Keratinocyte (primary cell): ENCODE measurements at regions not wholly inside any gene's neighbourhood (a gene's known extent, or its start where the extent isn't known, plus 50 kb on each side); places are given as distances from the start of the nearest gene placed in this dataset.

Experiments used
- CTCF ChIP-seq, 3 experiments: IDR thresholded peaks in 1 of 3; conservative IDR thresholded peaks in 1 of 3; optimal IDR thresholded peaks in 1 of 3; 2 replicates in 2 of 3; 3 replicates in 1 of 3; pipeline versions ENCODE3 to v1.5.1; 2011; ENCODE audit warnings: low read length in 3 of 3, mild to moderate bottlenecking in 3 of 3, moderate library complexity in 2 of 3, control low read depth in 1 of 3, inconsistent platforms in 1 of 3; ENCODE audit not compliant: insufficient read depth in 2 of 3; ENCODE audit errors: extremely low read depth in 1 of 3
- EZH2 ChIP-seq: IDR thresholded peaks from one replicate; pipeline ENCODE4 v1.6.1; 2012; ENCODE audit warnings: inconsistent platforms, mild to moderate bottlenecking, low read length, moderate library complexity

GRCh38 chr9:73714294-73714693, 562.6 kb downstream of the ANXA1 start:
- TF ChIP-seq CTCF (optimal IDR thresholded peaks at IDR 0.05 in 1 of 3, IDR thresholded peaks at IDR 0.05 in 1 of 3, conservative IDR thresholded peaks at IDR 0.05 in 1 of 3; ENCODE audit: extremely low read depth in 1 of 3, insufficient read depth in 2 of 3, low read length in 3 of 3) = no peak
- TF ChIP-seq EZH2 = no peak
